H1 (cell line): ENCODE measurements at regions not wholly inside any gene's neighbourhood (a gene's known extent, or its start where the extent isn't known, plus 50 kb on each side); places are given as distances from the start of the nearest gene placed in this dataset.

ENCODE experiments used
- GABPA ChIP-seq: IDR thresholded peaks from 2 replicates; pipeline ENCODE4 v1.6.1; 2011; ENCODE audit warnings: mild to moderate bottlenecking, low read length, moderate library complexity, borderline replicate concordance; ENCODE audit not compliant: insufficient read depth
- SUZ12 ChIP-seq: fragments of 200-600 bp; sonication (generic); IDR thresholded peaks from 2 replicates; pipeline ENCODE4 v1.6.1; 2012; ENCODE audit warnings: mild to moderate bottlenecking, inconsistent platforms, low read length, moderate library complexity, mixed read lengths
- TAF1 ChIP-seq: IDR thresholded peaks from 2 replicates; pipeline ENCODE4 v1.6.1; 2011; ENCODE audit warnings: mild to moderate bottlenecking, low read depth, low read length
- TEAD4 ChIP-seq: IDR thresholded peaks from 2 replicates; pipeline ENCODE4 v1.6.1; 2012; ENCODE audit warnings: low read depth, low read length, inconsistent platforms, mixed read lengths
- TF ChIP-seq, protein P1 (sequence below): IDR thresholded peaks from 2 replicates; pipeline ENCODE4 v1.6.1; 2011; ENCODE audit warnings: low read length, improper control_type of control experiment

DNA sequence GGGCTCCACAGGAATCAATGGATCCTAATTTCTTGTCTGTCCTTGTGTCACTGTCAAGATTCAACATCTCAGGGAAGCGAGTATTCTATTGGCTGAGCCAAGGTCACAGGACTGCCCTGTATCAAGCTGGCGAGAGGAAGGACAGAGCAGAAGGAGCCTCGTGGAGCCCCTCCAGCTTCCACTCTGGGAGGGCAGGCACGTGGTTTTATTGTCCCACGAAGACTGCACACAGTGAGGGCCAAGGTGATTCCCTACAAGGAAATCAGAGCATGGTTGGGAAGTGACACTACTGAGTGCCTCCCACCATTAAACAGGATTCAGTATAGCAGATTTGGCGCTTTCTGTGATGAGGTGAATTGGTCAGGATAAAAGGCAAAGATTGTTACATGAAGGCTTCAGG lies 302.4 kb upstream of the CXCR4 start (continued):
- no peak for TF ChIP-seq TEAD4
- TF ChIP-seq SUZ12: no peak
- TF ChIP-seq, protein P1, sequence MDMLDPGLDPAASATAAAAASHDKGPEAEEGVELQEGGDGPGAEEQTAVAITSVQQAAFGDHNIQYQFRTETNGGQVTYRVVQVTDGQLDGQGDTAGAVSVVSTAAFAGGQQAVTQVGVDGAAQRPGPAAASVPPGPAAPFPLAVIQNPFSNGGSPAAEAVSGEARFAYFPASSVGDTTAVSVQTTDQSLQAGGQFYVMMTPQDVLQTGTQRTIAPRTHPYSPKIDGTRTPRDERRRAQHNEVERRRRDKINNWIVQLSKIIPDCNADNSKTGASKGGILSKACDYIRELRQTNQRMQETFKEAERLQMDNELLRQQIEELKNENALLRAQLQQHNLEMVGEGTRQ: no peak
- no peak for TF ChIP-seq TAF1
- no peak for TF ChIP-seq GABPA
